Ishikawa (cell line): ENCODE measurements at regions not wholly inside any gene's neighbourhood (a gene's known extent, or its start where the extent isn't known, plus 50 kb on each side); places are given as distances from the start of the nearest gene placed in this dataset.

Experiments
- CEBPB ChIP-seq: IDR thresholded peaks from 2 replicates; pipeline ENCODE4 v1.6.1; 2012
- CREB1 ChIP-seq: IDR thresholded peaks from 2 replicates; pipeline ENCODE4 v1.6.1; 2012; ENCODE audit warnings: low read depth
- EGR1 ChIP-seq: IDR thresholded peaks from 2 replicates; pipeline ENCODE4 v1.6.1; 2012
- EP300 ChIP-seq: IDR thresholded peaks from 2 replicates; pipeline ENCODE4 v1.6.1; 2012; ENCODE audit warnings: borderline replicate concordance
- FOXM1 ChIP-seq: IDR thresholded peaks from 2 replicates; pipeline ENCODE4 v1.6.1; 2012; ENCODE audit warnings: low read depth, borderline replicate concordance
- MAX ChIP-seq: IDR thresholded peaks from 2 replicates; pipeline ENCODE4 v1.6.1; 2012
- NFIC ChIP-seq: IDR thresholded peaks from 2 replicates; pipeline ENCODE4 v1.6.1; 2012
- RAD21 ChIP-seq: IDR thresholded peaks from 2 replicates; pipeline ENCODE4 v1.6.1; 2012; ENCODE audit warnings: low read depth
- REST ChIP-seq: IDR thresholded peaks from 2 replicates; pipeline ENCODE4 v1.6.1; 2012; ENCODE audit warnings: low read depth, mild to moderate bottlenecking
- TAF1 ChIP-seq: IDR thresholded peaks from 2 replicates; pipeline ENCODE4 v1.6.1; 2012; ENCODE audit warnings: low read depth, mild to moderate bottlenecking
- TCF12 ChIP-seq: IDR thresholded peaks from 2 replicates; pipeline ENCODE4 v1.6.1; 2012; ENCODE audit warnings: low read depth
- TEAD4 ChIP-seq: IDR thresholded peaks from 2 replicates; pipeline ENCODE4 v1.6.1; 2012
- YY1 ChIP-seq: IDR thresholded peaks from 2 replicates; pipeline ENCODE4 v1.6.1; 2012; ENCODE audit warnings: low read depth
- ZBTB7A ChIP-seq: IDR thresholded peaks from 2 replicates; pipeline ENCODE4 v1.6.1; 2012; ENCODE audit warnings: low read depth
- TF ChIP-seq, protein P1 (sequence below): IDR thresholded peaks from 2 replicates; pipeline ENCODE4 v1.6.1; 2012

GRCh38 chr20:39538317-39538716 lies 576.2 kb downstream of the DHX35 start:
- TF ChIP-seq EP300 (no peak), CEBPB (no peak), CREB1 (no peak), EGR1 (no peak), REST (no peak), TEAD4 (no peak), TCF12 (no peak), TAF1 (no peak), FOXM1 (no peak), ZBTB7A (no peak), MAX (no peak), NFIC (no peak), YY1 (no peak), RAD21 (no peak)
- TF ChIP-seq, protein P1, sequence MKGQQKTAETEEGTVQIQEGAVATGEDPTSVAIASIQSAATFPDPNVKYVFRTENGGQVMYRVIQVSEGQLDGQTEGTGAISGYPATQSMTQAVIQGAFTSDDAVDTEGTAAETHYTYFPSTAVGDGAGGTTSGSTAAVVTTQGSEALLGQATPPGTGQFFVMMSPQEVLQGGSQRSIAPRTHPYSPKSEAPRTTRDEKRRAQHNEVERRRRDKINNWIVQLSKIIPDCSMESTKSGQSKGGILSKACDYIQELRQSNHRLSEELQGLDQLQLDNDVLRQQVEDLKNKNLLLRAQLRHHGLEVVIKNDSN, result no peak

DNA sequence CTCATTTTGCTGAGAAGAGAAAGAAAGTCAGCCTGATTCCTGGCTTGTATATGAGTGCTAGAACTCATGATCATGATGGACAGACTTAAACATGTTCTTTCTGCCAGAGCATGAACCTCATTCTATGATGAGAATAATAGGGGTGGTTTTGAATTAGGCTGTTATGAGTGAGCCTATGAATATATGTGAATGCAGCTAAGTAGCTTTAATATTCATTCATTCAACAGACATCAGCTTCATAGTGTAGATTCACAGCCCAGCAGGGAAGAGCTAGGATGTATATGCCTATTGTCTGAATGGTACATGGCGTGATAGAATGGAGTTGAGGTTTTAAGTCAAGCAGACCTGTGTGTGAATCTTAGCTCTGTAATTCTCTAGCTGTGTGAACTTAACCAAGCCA lies 573.2 kb downstream of the DHX35 start:
- TF ChIP-seq EP300, result no peak
- TF ChIP-seq REST, result no peak
- no peak for TF ChIP-seq FOXM1
- TF ChIP-seq RAD21, result no peak
- TF ChIP-seq TAF1, result no peak
- no peak for TF ChIP-seq TEAD4
- TF ChIP-seq, protein P1, result no peak
- no peak for TF ChIP-seq EGR1
- no peak for TF ChIP-seq YY1
- no peak for TF ChIP-seq NFIC
- TF ChIP-seq ZBTB7A, result no peak
- TF ChIP-seq CEBPB, result no peak
- no peak for TF ChIP-seq CREB1
- no peak for TF ChIP-seq MAX
- TF ChIP-seq TCF12, result no peak

- no peak for TF ChIP-seq TCF12
- TF ChIP-seq YY1, result no peak
- TF ChIP-seq CREB1, result no peak
- no peak for TF ChIP-seq MAX
- no peak for TF ChIP-seq NFIC
- TF ChIP-seq TAF1, result no peak
- no peak for TF ChIP-seq EP300
- no peak for TF ChIP-seq REST
- TF ChIP-seq TEAD4, result no peak
- no peak for TF ChIP-seq FOXM1
- TF ChIP-seq ZBTB7A, result no peak
- TF ChIP-seq, protein P1, result no peak
- no peak for TF ChIP-seq RAD21
- no peak for TF ChIP-seq CEBPB
- TF ChIP-seq EGR1, result no peak
These were observed 572.7 kb downstream of the DHX35 start for GRCh38 chr20:39534846-39535245.

- no peak for TF ChIP-seq NFIC
- TF ChIP-seq TAF1, result no peak
- no peak for TF ChIP-seq TCF12
- no peak for TF ChIP-seq CREB1
- no peak for TF ChIP-seq RAD21
- TF ChIP-seq FOXM1, result no peak
- TF ChIP-seq ZBTB7A, result no peak
- TF ChIP-seq EGR1, result no peak
- no peak for TF ChIP-seq REST
- TF ChIP-seq EP300, result no peak
- no peak for TF ChIP-seq TEAD4
- no peak for TF ChIP-seq CEBPB
- no peak for TF ChIP-seq MAX
- TF ChIP-seq YY1, result no peak
- TF ChIP-seq, protein P1, result no peak
These were observed 571.7 kb downstream of the DHX35 start for GRCh38 chr20:39533858-39534257.
